ENCODE measurements at regions not wholly inside any gene's neighbourhood (a gene's known extent, or its start where the extent isn't known, plus 50 kb on each side); places are given as distances from the start of the nearest gene placed in this dataset.

- ATAC-seq = no peak
- H3K4me3 Mint-ChIP-seq = no peak overlapping the region
- CTCF ChIA-PET = no interaction called here
- H3K9me3 Mint-ChIP-seq (ENCODE audit: low read depth) = peaks cover 3% of the 10 kb centered on the region
- H3K27ac Mint-ChIP-seq = no peak overlapping the region
- DNase-seq = no peak
- no peaks in the 10 kb centered on the region for H3K4me1 Mint-ChIP-seq
- H3K36me3 Mint-ChIP-seq = no peaks in the 10 kb centered on the region
- H3K27me3 Mint-ChIP-seq = no peaks in the 10 kb centered on the region
Observed at GRCh38 chr11:25876456-25876965, 455.4 kb upstream of the ANO3 start.

GRCh38 chr11:25886036-25886435 is 445.9 kb upstream of the ANO3 start:
- H3K27ac Mint-ChIP-seq = no peak overlapping the region
- DNase-seq (no peak), ATAC-seq (no peak)
- H3K9me3 Mint-ChIP-seq (ENCODE audit: low read depth) = peaks cover 7% of the 10 kb centered on the region
- H3K4me3 Mint-ChIP-seq = no peak overlapping the region
- no peaks in the 10 kb centered on the region for H3K4me1 Mint-ChIP-seq
- CTCF ChIA-PET = no interaction called here
- H3K27me3 Mint-ChIP-seq = no peaks in the 10 kb centered on the region
- H3K36me3 Mint-ChIP-seq = no peaks in the 10 kb centered on the region

GRCh38 chr11:25890626-25891260 is 441.2 kb upstream of the ANO3 start:
- CTCF ChIA-PET = no interaction called here
- H3K4me3 Mint-ChIP-seq = no peak overlapping the region
- no peak for ATAC-seq

GRCh38 chr11:25891960-25892359 is 440.0 kb upstream of the ANO3 start:
- H3K9me3 Mint-ChIP-seq (ENCODE audit: low read depth) = peaks cover 9% of the 10 kb centered on the region
- ATAC-seq (no peak), DNase-seq (no peak)
- H3K4me3 Mint-ChIP-seq = no peak overlapping the region
- no peaks in the 10 kb centered on the region for H3K36me3 Mint-ChIP-seq
- H3K27me3 Mint-ChIP-seq = no peaks in the 10 kb centered on the region
- CTCF ChIA-PET = no interaction called here
- no peaks in the 10 kb centered on the region for H3K4me1 Mint-ChIP-seq
- no peak overlapping the region for H3K27ac Mint-ChIP-seq

More at GRCh38 chr11:25890626-25891260, 441.2 kb upstream of the ANO3 start:
- Mint-ChIP-seq H3K9me3 (ENCODE audit: low read depth) (peaks cover 9% of the 10 kb centered on the region), H3K4me1 (no peaks in the 10 kb centered on the region), H3K27me3 (no peaks in the 10 kb centered on the region), H3K27ac (no peak overlapping the region), H3K36me3 (no peaks in the 10 kb centered on the region)
- no peak for DNase-seq

GRCh38 chr11:25899617-25900160 is 432.2 kb upstream of the ANO3 start:
- H3K9me3 Mint-ChIP-seq (ENCODE audit: low read depth) = peaks cover 7% of the 10 kb centered on the region
- H3K4me1 Mint-ChIP-seq = no peaks in the 10 kb centered on the region
- H3K27ac Mint-ChIP-seq = no peak overlapping the region
- H3K36me3 Mint-ChIP-seq = no peaks in the 10 kb centered on the region
- ATAC-seq (no peak), DNase-seq (no peak)
- no peaks in the 10 kb centered on the region for H3K27me3 Mint-ChIP-seq
- CTCF ChIA-PET = no interaction called here
- no peak overlapping the region for H3K4me3 Mint-ChIP-seq

- CTCF ChIA-PET = no interaction called here
- Mint-ChIP-seq H3K4me3 (no peak overlapping the region), H3K36me3 (no peaks in the 10 kb centered on the region), H3K27ac (no peak overlapping the region), H3K4me1 (no peaks in the 10 kb centered on the region), H3K27me3 (no peaks in the 10 kb centered on the region), H3K9me3 (ENCODE audit: low read depth) (peaks cover 7% of the 10 kb centered on the region)
- ATAC-seq = no peak
- DNase-seq = no peak
Observed at GRCh38 chr11:25900814-25901213, 431.1 kb upstream of the ANO3 start.

- H3K36me3 Mint-ChIP-seq = no peaks in the 10 kb centered on the region
- no peaks in the 10 kb centered on the region for H3K4me1 Mint-ChIP-seq
- DNase-seq (no peak), ATAC-seq (no peak)
- CTCF ChIA-PET = no interaction called here
- H3K27ac Mint-ChIP-seq = no peak overlapping the region
- peaks cover 7% of the 10 kb centered on the region for H3K9me3 Mint-ChIP-seq (ENCODE audit: low read depth)
- H3K4me3 Mint-ChIP-seq = no peak overlapping the region
- H3K27me3 Mint-ChIP-seq = no peaks in the 10 kb centered on the region
Observed at GRCh38 chr11:25901415-25901814, 430.5 kb upstream of the ANO3 start.

- H3K4me1 Mint-ChIP-seq = no peaks in the 10 kb centered on the region
- DNase-seq = no peak
- no peak overlapping the region for H3K4me3 Mint-ChIP-seq
- no peaks in the 10 kb centered on the region for H3K36me3 Mint-ChIP-seq
- peaks cover 7% of the 10 kb centered on the region for H3K9me3 Mint-ChIP-seq (ENCODE audit: low read depth)
- H3K27ac Mint-ChIP-seq = no peak overlapping the region
- no peaks in the 10 kb centered on the region for H3K27me3 Mint-ChIP-seq
- CTCF ChIA-PET = no interaction called here
- ATAC-seq = no peak
Observed at GRCh38 chr11:25902476-25902875, 429.5 kb upstream of the ANO3 start.

GRCh38 chr11:25908726-25909125 is 423.2 kb upstream of the ANO3 start:
- peaks cover 4% of the 10 kb centered on the region for H3K9me3 Mint-ChIP-seq (ENCODE audit: low read depth)
- CTCF ChIA-PET = no interaction called here
- DNase-seq (no peak), ATAC-seq (no peak)
- H3K27me3 Mint-ChIP-seq = no peaks in the 10 kb centered on the region
- H3K4me3 Mint-ChIP-seq = no peak overlapping the region
- H3K36me3 Mint-ChIP-seq = no peaks in the 10 kb centered on the region
- no peak overlapping the region for H3K27ac Mint-ChIP-seq
- no peaks in the 10 kb centered on the region for H3K4me1 Mint-ChIP-seq

GRCh38 chr11:25910086-25910485 is 421.8 kb upstream of the ANO3 start:
- Mint-ChIP-seq H3K36me3 (no peaks in the 10 kb centered on the region), H3K9me3 (ENCODE audit: low read depth) (peaks cover 4% of the 10 kb centered on the region), H3K4me3 (no peak overlapping the region), H3K27me3 (no peaks in the 10 kb centered on the region), H3K27ac (no peak overlapping the region), H3K4me1 (no peaks in the 10 kb centered on the region)
- DNase-seq = no peak
- no peak for ATAC-seq
- CTCF ChIA-PET = no interaction called here

- Mint-ChIP-seq H3K36me3 (no peaks in the 10 kb centered on the region), H3K9me3 (ENCODE audit: low read depth) (peaks cover 14% of the 10 kb centered on the region), H3K27ac (no peak overlapping the region), H3K27me3 (no peaks in the 10 kb centered on the region), H3K4me3 (no peak overlapping the region), H3K4me1 (no peaks in the 10 kb centered on the region)
- CTCF ChIA-PET = no interaction called here
- ATAC-seq = no peak
- DNase-seq = no peak
Observed at GRCh38 chr11:25920356-25920755, 411.6 kb upstream of the ANO3 start.

GRCh38 chr11:25924586-25924985 is 407.3 kb upstream of the ANO3 start:
- Mint-ChIP-seq H3K4me1 (no peaks in the 10 kb centered on the region), H3K36me3 (no peaks in the 10 kb centered on the region), H3K9me3 (ENCODE audit: low read depth) (peaks cover 15% of the 10 kb centered on the region), H3K27ac (no peak overlapping the region), H3K4me3 (no peak overlapping the region), H3K27me3 (no peaks in the 10 kb centered on the region)
- ATAC-seq (no peak), DNase-seq (no peak)
- CTCF ChIA-PET = no interaction called here

- no peak overlapping the region for H3K27ac Mint-ChIP-seq
- no peaks in the 10 kb centered on the region for H3K36me3 Mint-ChIP-seq
- peaks cover 13% of the 10 kb centered on the region for H3K9me3 Mint-ChIP-seq (ENCODE audit: low read depth)
- no peaks in the 10 kb centered on the region for H3K4me1 Mint-ChIP-seq
- no peaks in the 10 kb centered on the region for H3K27me3 Mint-ChIP-seq
- no peak for ATAC-seq
- no peak overlapping the region for H3K4me3 Mint-ChIP-seq
- CTCF ChIA-PET = no interaction called here
- DNase-seq = no peak
Observed at GRCh38 chr11:25925359-25925758, 406.6 kb upstream of the ANO3 start.

- no peaks in the 10 kb centered on the region for H3K4me1 Mint-ChIP-seq
- H3K36me3 Mint-ChIP-seq = no peaks in the 10 kb centered on the region
- no peak overlapping the region for H3K27ac Mint-ChIP-seq
- CTCF ChIA-PET = no interaction called here
- H3K27me3 Mint-ChIP-seq = no peaks in the 10 kb centered on the region
- H3K4me3 Mint-ChIP-seq = no peak overlapping the region
- DNase-seq (no peak), ATAC-seq (no peak)
- peaks cover 11% of the 10 kb centered on the region for H3K9me3 Mint-ChIP-seq (ENCODE audit: low read depth)
Observed at GRCh38 chr11:25927411-25927953, 404.4 kb upstream of the ANO3 start.
